Choroid plexus epithelial cell (primary cell): ENCODE measurements at regions not wholly inside any gene's neighbourhood (a gene's known extent, or its start where the extent isn't known, plus 50 kb on each side); places are given as distances from the start of the nearest gene placed in this dataset.

ENCODE experiments used
- DNase-seq: peaks from one replicate; pipeline ENCODE4 v3.0.0-alpha.2; 2010; ENCODE audit warnings: low read depth
- H3K4me3 ChIP-seq: 2 replicates; pipeline ENCODE4 v1.5.1; 2011; ENCODE audit warnings: low read depth, mild to moderate bottlenecking, control low read depth, low read length, moderate library complexity
- TF ChIP-seq, protein P1 (sequence below): conservative IDR thresholded peaks from 2 replicates; pipeline ENCODE4 v1.5.1; 2011; ENCODE audit warnings: low read depth, mild to moderate bottlenecking, control low read depth, inconsistent platforms, low read length, moderate library complexity

DNA sequence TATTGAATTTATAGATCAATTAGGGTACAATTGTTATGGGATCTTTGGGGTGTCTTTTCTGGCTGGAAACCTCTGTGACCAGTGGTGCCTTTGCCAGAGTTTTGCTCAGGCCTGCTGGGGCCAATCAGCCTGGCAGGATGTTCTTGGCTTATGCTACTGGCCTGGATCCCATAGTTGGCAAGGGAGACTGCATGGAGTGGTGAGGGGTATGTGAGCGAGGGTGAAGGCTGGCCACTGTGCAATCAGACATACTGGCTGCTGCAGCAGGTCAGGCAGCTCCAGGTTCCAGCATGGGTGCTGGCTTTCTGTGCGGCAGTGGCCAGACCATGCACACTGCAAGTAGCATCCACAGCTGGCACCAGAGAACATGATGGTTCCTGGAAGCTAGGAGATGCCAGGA is 1053.2 kb upstream of the GBE1 start:
- no peak overlapping the region for H3K4me3 ChIP-seq
- no peak for DNase-seq
- TF ChIP-seq, protein P1, sequence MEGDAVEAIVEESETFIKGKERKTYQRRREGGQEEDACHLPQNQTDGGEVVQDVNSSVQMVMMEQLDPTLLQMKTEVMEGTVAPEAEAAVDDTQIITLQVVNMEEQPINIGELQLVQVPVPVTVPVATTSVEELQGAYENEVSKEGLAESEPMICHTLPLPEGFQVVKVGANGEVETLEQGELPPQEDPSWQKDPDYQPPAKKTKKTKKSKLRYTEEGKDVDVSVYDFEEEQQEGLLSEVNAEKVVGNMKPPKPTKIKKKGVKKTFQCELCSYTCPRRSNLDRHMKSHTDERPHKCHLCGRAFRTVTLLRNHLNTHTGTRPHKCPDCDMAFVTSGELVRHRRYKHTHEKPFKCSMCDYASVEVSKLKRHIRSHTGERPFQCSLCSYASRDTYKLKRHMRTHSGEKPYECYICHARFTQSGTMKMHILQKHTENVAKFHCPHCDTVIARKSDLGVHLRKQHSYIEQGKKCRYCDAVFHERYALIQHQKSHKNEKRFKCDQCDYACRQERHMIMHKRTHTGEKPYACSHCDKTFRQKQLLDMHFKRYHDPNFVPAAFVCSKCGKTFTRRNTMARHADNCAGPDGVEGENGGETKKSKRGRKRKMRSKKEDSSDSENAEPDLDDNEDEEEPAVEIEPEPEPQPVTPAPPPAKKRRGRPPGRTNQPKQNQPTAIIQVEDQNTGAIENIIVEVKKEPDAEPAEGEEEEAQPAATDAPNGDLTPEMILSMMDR = no peak

DNA sequence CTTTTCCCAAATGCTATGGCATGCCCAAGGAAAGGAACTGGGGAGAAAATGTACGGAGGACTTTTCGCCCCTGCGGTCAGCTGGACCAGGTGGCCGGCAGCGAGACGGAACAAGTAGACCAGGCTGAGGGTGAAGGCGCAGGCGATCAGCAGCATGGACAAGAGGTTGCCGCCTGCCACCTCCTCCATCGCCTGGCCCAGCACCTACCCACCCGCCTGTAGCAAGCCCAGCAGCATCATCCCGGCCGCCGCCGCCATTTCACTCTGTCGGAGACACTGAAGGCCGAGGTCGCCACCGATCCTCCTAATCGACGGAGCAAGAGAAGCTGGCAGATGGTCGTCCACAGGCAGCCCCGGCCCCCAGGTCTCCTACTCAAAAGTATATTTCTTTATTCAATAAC is 1046.3 kb upstream of the GBE1 start:
- TF ChIP-seq, protein P1 = no peak
- DNase-seq = no peak
- H3K4me3 ChIP-seq = no peak overlapping the region

DNA sequence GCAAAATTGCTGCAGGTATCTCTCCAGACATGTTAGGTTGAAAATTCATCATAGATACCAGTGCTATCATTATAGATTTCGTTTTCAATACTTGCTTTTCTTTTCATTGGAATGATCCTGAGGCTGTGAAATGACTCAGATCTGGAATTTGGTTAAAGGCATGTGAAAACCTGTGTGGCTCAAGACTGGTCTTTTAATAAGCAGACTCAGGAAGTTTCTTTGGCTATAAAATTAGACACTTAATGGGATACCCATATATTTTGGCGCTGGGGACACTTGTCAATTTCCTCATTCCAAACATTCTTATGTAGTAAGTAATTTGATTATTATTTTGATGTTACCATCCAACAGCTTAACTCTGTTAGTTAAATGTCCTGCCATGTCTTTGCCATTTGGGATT is 1041.1 kb upstream of the GBE1 start:
- TF ChIP-seq, protein P1 = no peak
- H3K4me3 ChIP-seq = no peak overlapping the region
- DNase-seq = no peak

DNA sequence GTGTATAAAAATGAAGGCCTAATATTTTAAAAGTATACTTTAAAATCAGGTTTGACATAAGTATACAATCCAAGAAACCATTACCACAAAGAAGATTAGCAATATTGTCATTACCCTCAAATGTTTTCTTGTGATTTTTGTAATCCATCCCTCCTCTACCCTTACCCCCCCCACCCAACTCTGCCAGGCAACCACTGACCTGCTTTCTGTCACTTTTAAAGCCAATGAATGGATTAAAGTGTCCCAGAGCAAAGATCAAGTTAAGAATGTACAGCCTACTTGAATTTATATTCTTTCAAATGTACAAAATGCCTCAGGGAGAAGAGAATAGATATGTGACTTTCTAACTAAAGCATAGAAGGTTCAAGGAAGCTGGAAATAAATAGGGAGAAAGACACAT is 1038.8 kb upstream of the GBE1 start:
- no peak overlapping the region for H3K4me3 ChIP-seq
- DNase-seq = no peak
- TF ChIP-seq, protein P1 = no peak

DNA sequence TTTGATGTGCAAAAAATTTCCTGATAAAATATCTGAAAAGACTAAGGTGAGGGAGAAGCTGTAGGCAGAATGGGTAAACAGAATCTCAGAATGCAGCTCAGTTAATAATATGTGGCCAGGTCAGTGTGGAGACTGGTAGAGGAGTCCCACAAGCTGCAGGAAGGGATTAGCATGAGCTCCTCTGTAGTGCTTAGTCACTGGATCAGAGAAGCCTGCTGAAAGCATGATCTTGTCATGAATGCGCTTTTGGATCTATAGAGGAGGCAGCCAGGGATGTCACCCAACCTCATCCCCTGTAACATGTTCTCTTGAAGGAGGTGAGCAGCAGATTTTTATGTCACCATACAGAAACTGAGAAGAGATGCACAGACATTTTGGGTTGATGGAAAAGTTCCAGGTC is 1035.3 kb upstream of the GBE1 start:
- TF ChIP-seq, protein P1 = no peak
- no peak for DNase-seq
- H3K4me3 ChIP-seq = no peak overlapping the region

DNA sequence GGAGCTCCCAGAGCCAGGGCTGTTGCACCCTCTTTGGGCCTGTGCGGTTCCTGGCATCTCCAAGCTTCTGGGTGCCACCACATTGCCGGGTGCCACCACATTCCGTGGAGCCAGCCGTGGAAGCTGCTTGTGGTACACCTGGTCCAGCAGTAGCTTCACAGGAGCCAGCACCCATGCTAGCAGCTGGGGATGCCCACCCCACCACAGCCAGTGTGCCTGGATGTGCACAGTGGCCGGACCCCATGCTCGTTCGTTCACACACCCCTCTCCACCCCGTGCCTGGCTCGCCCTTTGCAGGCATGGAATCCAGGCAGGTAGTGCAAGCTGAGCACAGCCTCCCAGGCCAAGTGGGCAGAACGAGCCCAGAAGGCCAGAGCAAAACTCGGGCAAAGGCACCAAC is 1029.8 kb upstream of the GBE1 start:
- TF ChIP-seq, protein P1 = no peak
- no peak for DNase-seq
- no peak overlapping the region for H3K4me3 ChIP-seq

DNA sequence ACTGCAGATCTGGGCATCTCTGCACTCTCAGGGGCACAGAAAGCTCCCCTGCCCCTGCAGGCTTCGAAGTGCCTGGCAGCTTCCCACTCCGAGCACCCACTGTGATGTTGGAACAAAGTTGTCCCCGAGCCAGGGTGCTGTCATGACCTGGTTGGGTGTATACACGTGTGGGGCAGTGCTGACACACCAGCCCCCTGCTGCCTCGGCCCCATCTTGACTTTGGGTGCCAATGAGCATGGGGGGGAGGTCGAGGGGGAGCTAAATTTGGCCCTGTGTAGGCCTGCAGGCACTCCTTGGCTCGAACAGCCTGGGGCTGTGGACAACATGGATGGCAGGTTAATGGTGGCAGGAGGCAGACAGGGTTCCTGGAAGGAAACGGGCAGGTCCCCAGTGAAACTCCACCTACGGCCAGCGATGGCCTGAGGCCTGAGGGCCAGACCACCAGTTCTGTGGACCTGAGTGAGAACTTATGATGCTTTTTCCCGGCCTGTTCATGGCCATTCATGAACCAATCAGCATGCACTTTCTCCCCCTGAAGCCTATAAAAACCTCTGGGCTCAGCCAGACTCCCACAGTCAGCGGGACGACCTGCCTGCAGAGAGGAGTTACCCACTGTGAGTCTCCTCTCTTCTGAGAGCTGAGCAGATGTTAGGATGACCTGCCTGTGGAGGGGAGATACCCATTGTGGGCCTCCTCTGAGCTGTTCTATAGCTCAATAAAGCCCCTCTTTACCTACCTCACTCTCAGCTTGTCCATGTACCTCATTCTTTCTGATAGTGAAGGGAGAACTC is 1029.1 kb upstream of the GBE1 start:
- DNase-seq = no peak
- TF ChIP-seq, protein P1 = no peak
- no peak overlapping the region for H3K4me3 ChIP-seq
